Astrocyte (in vitro differentiated cells and primary cell): ENCODE measurements at regions not wholly inside any gene's neighbourhood (a gene's known extent, or its start where the extent isn't known, plus 50 kb on each side); places are given as distances from the start of the nearest gene placed in this dataset.

Source experiments
- DNase-seq: peaks from one replicate; pipeline ENCODE4 v3.0.0-alpha.2; 2010; ENCODE audit warnings: low read depth
- FAIRE-seq: peaks from 2 replicates; lab custom pipeline; 2011; peaks lifted over from hg19 to GRCh38; lab: Jason Lieb, UNC
- H2AFZ ChIP-seq: 2 replicates; pipeline ENCODE4 v1.6.0; 2012; ENCODE audit warnings: low read depth, low read length, inconsistent platforms
- H3K27ac ChIP-seq: 2 replicates; pipeline ENCODE4 v1.5.1; 2011; ENCODE audit warnings: low read depth, low read length, inconsistent platforms
- H3K27me3 ChIP-seq: 2 replicates; pipeline ENCODE4 v1.6.0; 2011; ENCODE audit warnings: low read length, inconsistent platforms; ENCODE audit not compliant: insufficient read depth
- H3K36me3 ChIP-seq: 2 replicates; pipeline ENCODE4 v1.5.1; 2011; ENCODE audit warnings: low read length, inconsistent platforms; ENCODE audit not compliant: insufficient read depth
- H3K4me1 ChIP-seq: 2 replicates; pipeline ENCODE4 v1.5.1; 2011; ENCODE audit warnings: low read length, inconsistent platforms; ENCODE audit not compliant: insufficient read depth
- H3K4me2 ChIP-seq: 2 replicates; pipeline ENCODE4 v1.6.0; 2012; ENCODE audit warnings: low read length, inconsistent platforms
- H3K4me3 ChIP-seq: 2 replicates; pipeline ENCODE4 v1.5.1; 2011; ENCODE audit warnings: low read depth, mild to moderate bottlenecking, low read length, inconsistent platforms; ENCODE audit not compliant: insufficient read depth
- H3K79me2 ChIP-seq: 2 replicates; pipeline ENCODE4 v1.6.0; 2012; ENCODE audit warnings: mild to moderate bottlenecking, low read length, inconsistent platforms; ENCODE audit not compliant: insufficient read depth
- H3K9ac ChIP-seq: 2 replicates; pipeline ENCODE4 v1.6.0; 2012; ENCODE audit warnings: mild to moderate bottlenecking, low read length, inconsistent platforms
- H3K9me3 ChIP-seq: 2 replicates; pipeline ENCODE4 v1.5.1; 2012; ENCODE audit warnings: low read depth, mild to moderate bottlenecking, low read length, inconsistent platforms; ENCODE audit not compliant: insufficient read depth
- H4K20me1 ChIP-seq: 2 replicates; pipeline ENCODE4 v1.6.0; 2012; ENCODE audit warnings: low read length, inconsistent platforms; ENCODE audit not compliant: insufficient read depth
- H3K27ac Mint-ChIP-seq: one replicate; pipeline ENCODE4 v1.8.0; 2021; ENCODE audit warnings: mild to moderate bottlenecking, mixed read lengths; ENCODE audit not compliant: unreplicated experiment
- H3K27me3 Mint-ChIP-seq: one replicate; pipeline ENCODE4 v1.8.0; 2021; ENCODE audit warnings: low read depth, mixed read lengths; ENCODE audit not compliant: unreplicated experiment
- H3K36me3 Mint-ChIP-seq: one replicate; pipeline ENCODE4 v1.8.0; 2021; ENCODE audit warnings: low read depth, mixed read lengths; ENCODE audit not compliant: unreplicated experiment
- H3K4me1 Mint-ChIP-seq: one replicate; pipeline ENCODE4 v1.8.0; 2021; ENCODE audit warnings: low read depth, mixed read lengths; ENCODE audit not compliant: unreplicated experiment
- H3K4me3 Mint-ChIP-seq: one replicate; pipeline ENCODE4 v1.8.0; 2021; ENCODE audit warnings: mild to moderate bottlenecking, moderate library complexity, mixed read lengths; ENCODE audit not compliant: unreplicated experiment
- H3K9me3 Mint-ChIP-seq: one replicate; pipeline ENCODE4 v1.8.0; 2021; ENCODE audit warnings: mild to moderate bottlenecking, mixed read lengths; ENCODE audit not compliant: unreplicated experiment
- EZH2 ChIP-seq: IDR thresholded peaks from 2 replicates; pipeline ENCODE4 v1.6.1; 2012; ENCODE audit warnings: mild to moderate bottlenecking, low read length, inconsistent platforms; ENCODE audit not compliant: insufficient read depth
- TF ChIP-seq, protein P1 (sequence below): IDR thresholded peaks from 2 replicates; pipeline ENCODE4 v1.5.1; 2011; ENCODE audit warnings: low read depth, mild to moderate bottlenecking, inconsistent platforms, low read length, moderate library complexity; ENCODE audit not compliant: insufficient read depth

GRCh38 chr6:92124200-92124651 lies 1295.1 kb downstream of the EPHA7 start:
- Histone ChIP-seq H3K9ac (no peak overlapping the region), H3K4me2 (peak overlapping the region; percentile 69), H4K20me1 (no peaks in the 10 kb centered on the region), H3K4me1 (no peaks in the 10 kb centered on the region), H2AFZ (peak overlapping the region; percentile 61), H3K9me3 (no peaks in the 10 kb centered on the region), H3K27me3 (no peaks in the 10 kb centered on the region), H3K79me2 (no peaks in the 10 kb centered on the region), H3K36me3 (no peaks in the 10 kb centered on the region), H3K27ac (no peak overlapping the region), H3K4me3 (peak overlapping the region; percentile 17)
- no peak for TF ChIP-seq EZH2
- TF ChIP-seq, protein P1, sequence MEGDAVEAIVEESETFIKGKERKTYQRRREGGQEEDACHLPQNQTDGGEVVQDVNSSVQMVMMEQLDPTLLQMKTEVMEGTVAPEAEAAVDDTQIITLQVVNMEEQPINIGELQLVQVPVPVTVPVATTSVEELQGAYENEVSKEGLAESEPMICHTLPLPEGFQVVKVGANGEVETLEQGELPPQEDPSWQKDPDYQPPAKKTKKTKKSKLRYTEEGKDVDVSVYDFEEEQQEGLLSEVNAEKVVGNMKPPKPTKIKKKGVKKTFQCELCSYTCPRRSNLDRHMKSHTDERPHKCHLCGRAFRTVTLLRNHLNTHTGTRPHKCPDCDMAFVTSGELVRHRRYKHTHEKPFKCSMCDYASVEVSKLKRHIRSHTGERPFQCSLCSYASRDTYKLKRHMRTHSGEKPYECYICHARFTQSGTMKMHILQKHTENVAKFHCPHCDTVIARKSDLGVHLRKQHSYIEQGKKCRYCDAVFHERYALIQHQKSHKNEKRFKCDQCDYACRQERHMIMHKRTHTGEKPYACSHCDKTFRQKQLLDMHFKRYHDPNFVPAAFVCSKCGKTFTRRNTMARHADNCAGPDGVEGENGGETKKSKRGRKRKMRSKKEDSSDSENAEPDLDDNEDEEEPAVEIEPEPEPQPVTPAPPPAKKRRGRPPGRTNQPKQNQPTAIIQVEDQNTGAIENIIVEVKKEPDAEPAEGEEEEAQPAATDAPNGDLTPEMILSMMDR: no peak
- Mint-ChIP-seq H3K27ac (no peak overlapping the region), H3K27me3 (peaks cover 4% of the 10 kb centered on the region), H3K4me3 (no peak overlapping the region), H3K9me3 (no peaks in the 10 kb centered on the region), H3K36me3 (no peaks in the 10 kb centered on the region), H3K4me1 (peaks cover 5% of the 10 kb centered on the region)
- DNase-seq (peak; percentile 47), FAIRE-seq (no peak)

GRCh38 chr6:92122746-92123145 lies 1296.6 kb downstream of the EPHA7 start:
- H3K27ac ChIP-seq: no peak overlapping the region
- H3K4me3 ChIP-seq: no peak overlapping the region
- FAIRE-seq (no peak), DNase-seq (no peak)
- H2AFZ ChIP-seq: no peak overlapping the region
- no peaks in the 10 kb centered on the region for H3K36me3 ChIP-seq
- no peaks in the 10 kb centered on the region for H4K20me1 ChIP-seq
- H3K9ac ChIP-seq: no peak overlapping the region
- Mint-ChIP-seq H3K27me3 (peaks cover 4% of the 10 kb centered on the region), H3K36me3 (no peaks in the 10 kb centered on the region), H3K4me1 (peaks cover 5% of the 10 kb centered on the region), H3K9me3 (no peaks in the 10 kb centered on the region), H3K4me3 (no peak overlapping the region), H3K27ac (no peak overlapping the region)
- H3K27me3 ChIP-seq: no peaks in the 10 kb centered on the region
- no peaks in the 10 kb centered on the region for H3K79me2 ChIP-seq
- TF ChIP-seq EZH2: no peak
- TF ChIP-seq, protein P1: no peak
- H3K4me2 ChIP-seq: no peak overlapping the region
- H3K4me1 ChIP-seq: no peaks in the 10 kb centered on the region
- no peaks in the 10 kb centered on the region for H3K9me3 ChIP-seq

DNA sequence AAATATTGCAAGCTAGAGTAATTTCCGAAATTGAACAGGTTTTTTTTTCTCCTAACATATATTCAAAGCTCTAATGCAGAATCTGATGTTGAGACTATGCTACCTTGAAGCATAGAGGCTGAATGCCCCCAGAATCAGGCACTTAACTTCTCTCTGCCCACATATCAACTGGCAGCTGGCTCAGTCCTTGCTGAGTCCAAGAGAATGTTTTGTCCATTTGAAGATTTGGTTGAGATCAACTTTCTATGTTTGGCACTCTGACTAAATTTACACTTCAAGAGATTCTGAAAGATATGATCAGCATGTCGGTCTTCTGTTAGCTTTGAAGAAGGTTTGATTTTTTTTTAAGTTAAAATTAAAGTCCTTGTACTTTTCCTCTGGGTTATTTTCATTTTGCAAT lies 1298.1 kb downstream of the EPHA7 start:
- no peak overlapping the region for H3K4me3 Mint-ChIP-seq
- FAIRE-seq (no peak), DNase-seq (no peak)
- H3K27ac ChIP-seq: no peak overlapping the region
- H3K4me1 Mint-ChIP-seq: peaks cover 5% of the 10 kb centered on the region
- H3K27me3 Mint-ChIP-seq: no peaks in the 10 kb centered on the region
- no peak overlapping the region for H3K4me2 ChIP-seq
- H2AFZ ChIP-seq: no peak overlapping the region
- TF ChIP-seq, protein P1: no peak
- TF ChIP-seq EZH2: no peak
- no peak overlapping the region for H3K4me3 ChIP-seq
- H4K20me1 ChIP-seq: no peaks in the 10 kb centered on the region
- no peaks in the 10 kb centered on the region for H3K36me3 Mint-ChIP-seq
- H3K9ac ChIP-seq: no peak overlapping the region
- H3K4me1 ChIP-seq: no peaks in the 10 kb centered on the region
- H3K27ac Mint-ChIP-seq: no peak overlapping the region
- H3K9me3 ChIP-seq: no peaks in the 10 kb centered on the region
- H3K79me2 ChIP-seq: no peaks in the 10 kb centered on the region
- H3K27me3 ChIP-seq: no peaks in the 10 kb centered on the region
- no peaks in the 10 kb centered on the region for H3K9me3 Mint-ChIP-seq
- no peaks in the 10 kb centered on the region for H3K36me3 ChIP-seq
